HepG2 (cell line): ENCODE measurements at regions not wholly inside any gene's neighbourhood (a gene's known extent, or its start where the extent isn't known, plus 50 kb on each side); places are given as distances from the start of the nearest gene placed in this dataset.

Experiments used
- ATAC-seq: fragments of 200-7000 bp; cut with Tn5 transposase; 3 replicates; pipeline ENCODE4 v1.9.1; 2020; ENCODE audit warnings: mild to moderate bottlenecking, moderate library complexity
- BruUV-seq: library from RNA; stranded (reverse); fragments of 400-500 nt; replicated peaks from 2 replicates; lab custom pipeline; 2021; lab: Mats Ljungman, UMichigan
- CTCF ChIA-PET: fragments of 300-600 bp; formaldehyde crosslinking; extraction: SDS; loops from one replicate; lab custom pipeline; 2021; ENCODE audit warnings: low total read pairs, inconsistent platforms, low intra/inter-chr PET ratio; lab: Yijun Ruan, JAX
- POLR2A ChIA-PET: fragments of 350-600 bp; sonication (Branson Sonifier 250); formaldehyde crosslinking; loops from one replicate; lab custom pipeline; 2020; ENCODE audit warnings: antibody characterized with exemption, inconsistent platforms; lab: Yijun Ruan, JAX
- DNase-seq: peaks from one replicate; pipeline ENCODE4 v3.0.0-alpha.2; 2015; ENCODE audit warnings: low spot score
- FAIRE-seq: peaks from 3 replicates; lab custom pipeline; 2011; peaks lifted over from hg19 to GRCh38; lab: Jason Lieb, UNC
- H2AFZ ChIP-seq: one replicate; pipeline ENCODE4 v1.6.1; 2011; ENCODE audit warnings: low read length, inconsistent platforms
- H3K27ac ChIP-seq: fragments of 300-600 bp; 3 replicates; pipeline ENCODE4 v1.8.0; 2011; ENCODE audit warnings: mixed run types, mild to moderate bottlenecking, mixed read lengths, low read length, inconsistent platforms; ENCODE audit not compliant: insufficient read depth; ENCODE audit errors: extremely low read length
- H3K27me3 ChIP-seq, 2 experiments: fragments of 200-600 bp in 1 of 2; 2 replicates in 1 of 2; 3 replicates in 1 of 2; pipeline versions ENCODE4 v1.6.0 to v1.8.0; 2011; ENCODE audit warnings: low read length in 2 of 2, mild to moderate bottlenecking in 2 of 2, moderate library complexity in 2 of 2, inconsistent platforms in 1 of 2; ENCODE audit not compliant: insufficient read depth in 2 of 2, control insufficient read depth in 1 of 2
- H3K36me3 ChIP-seq, 2 experiments: fragments of 200-600 bp in 1 of 2; replicated peaks in 1 of 2; 2 replicates in 1 of 2; 3 replicates in 1 of 2; pipeline versions ENCODE4 v1.5.1 to v1.8.0; 2011; ENCODE audit warnings: low read length in 2 of 2, inconsistent platforms in 1 of 2; ENCODE audit not compliant: insufficient read depth in 2 of 2, control insufficient read depth in 1 of 2
- H3K4me1 ChIP-seq: 2 replicates; pipeline ENCODE4 v1.5.1; 2012; ENCODE audit warnings: low read length, inconsistent platforms; ENCODE audit not compliant: insufficient read depth
- H3K4me2 ChIP-seq: 2 replicates; pipeline ENCODE4 v1.6.0; 2011; ENCODE audit warnings: low read depth, low read length, inconsistent platforms
- H3K4me3 ChIP-seq, 3 experiments: fragments of 200-600 bp in 1 of 3; sonication (generic), shearing (Covaris generic) in 1 of 3; replicated peaks in 1 of 3; 2 replicates each; pipeline ENCODE4 v1.5.1; 2011 to 2016; ENCODE audit warnings: low read length in 3 of 3, inconsistent platforms in 2 of 3, low read depth in 2 of 3, mild to moderate bottlenecking in 2 of 3, control low read depth in 1 of 3, mixed read lengths in 1 of 3; ENCODE audit not compliant: insufficient read depth in 1 of 3
- H3K79me2 ChIP-seq: one replicate; pipeline ENCODE4 v1.6.1; 2011; ENCODE audit warnings: low read length, inconsistent platforms; ENCODE audit not compliant: insufficient read depth
- H3K9ac ChIP-seq: 2 replicates; pipeline ENCODE4 v1.6.0; 2011; ENCODE audit warnings: mild to moderate bottlenecking, low read depth, low read length, inconsistent platforms; ENCODE audit not compliant: insufficient read depth
- H3K9me3 ChIP-seq: 2 replicates; pipeline ENCODE4 v1.5.1; 2012; ENCODE audit warnings: mild to moderate bottlenecking, low read length
- H4K20me1 ChIP-seq: 2 replicates; pipeline ENCODE4 v1.6.0; 2011; ENCODE audit warnings: inconsistent platforms, mild to moderate bottlenecking, low read length, moderate library complexity; ENCODE audit not compliant: insufficient read depth
- FOXO1 ChIP-seq: sonication (generic); formaldehyde crosslinking; IDR thresholded peaks from 2 replicates; pipeline ENCODE4 v1.4.0; 2020; ENCODE audit warnings: missing genetic modification reagents
- KLF11 ChIP-seq: IDR thresholded peaks from 2 replicates; pipeline ENCODE4 v1.6.1; 2016; ENCODE audit warnings: missing compliant biosample characterization
- THAP11 ChIP-seq: IDR thresholded peaks from 2 replicates; pipeline ENCODE4 v1.6.1; 2016; ENCODE audit warnings: missing biosample characterization, missing genetic modification reagents
- ZMAT3 ChIP-seq: sonication (generic); formaldehyde crosslinking; conservative IDR thresholded peaks from 2 replicates; pipeline ENCODE4 v1.7.0; 2021; ENCODE audit warnings: missing genetic modification reagents
- ZNF10 ChIP-seq: sonication (generic); formaldehyde crosslinking; IDR thresholded peaks from 2 replicates; pipeline ENCODE4 v1.4.0; 2020; ENCODE audit warnings: mild to moderate bottlenecking, low read depth, missing genetic modification reagents, borderline replicate concordance
- ZNF326 ChIP-seq: sonication (generic); formaldehyde crosslinking; IDR thresholded peaks from 2 replicates; pipeline ENCODE4 v1.4.0; 2020; ENCODE audit warnings: missing genetic modification reagents, borderline replicate concordance
- ZNF460 ChIP-seq: sonication (generic); formaldehyde crosslinking; IDR thresholded peaks from 2 replicates; pipeline ENCODE4 v1.5.1; 2020; ENCODE audit warnings: missing genetic modification reagents, mild to moderate bottlenecking, borderline replicate concordance
- ZNF619 ChIP-seq: sonication (generic); formaldehyde crosslinking; IDR thresholded peaks from 2 replicates; pipeline ENCODE4 v1.4.0; 2020; ENCODE audit warnings: mild to moderate bottlenecking, missing genetic modification reagents
- ZSCAN25 ChIP-seq: sonication (generic); formaldehyde crosslinking; IDR thresholded peaks from 2 replicates; pipeline ENCODE4 v1.8.0; 2022; ENCODE audit warnings: mild to moderate bottlenecking, missing genetic modification reagents
- WGBS: methylation state at CpG from one replicate; pipeline ENCODE4 v1.1.6; 2017; ENCODE audit warnings: low lambda C conversion rate; 5-methylcytosine and 5-hydroxymethylcytosine counted together
- in situ Hi-C: cut with HindIII; loops from 2 replicates; pipeline ENCODE4 v1.10.0; 2017; ENCODE audit warnings: low pct_unique_long_range_greater_than_20kb; ENCODE audit not compliant: extremely low pct_ligation_motif_present
- intact Hi-C: fragments of 100-400 bp; cut with micrococcal nuclease; formaldehyde crosslinking; loops from one replicate; pipeline ENCODE4 v1.10.0; 2022; ENCODE audit not compliant: unreplicated experiment
- TF ChIP-seq, protein P1 (sequence below): sonication (generic); formaldehyde crosslinking; IDR thresholded peaks from 2 replicates; pipeline ENCODE4 v1.4.0; 2020; ENCODE audit warnings: missing genetic modification reagents
- TF ChIP-seq, protein P2 (sequence below): sonication (generic); formaldehyde crosslinking; IDR thresholded peaks from 2 replicates; pipeline ENCODE4 v1.5.0; 2020; ENCODE audit warnings: missing genetic modification reagents
- TF ChIP-seq, protein P3 (sequence below): IDR thresholded peaks from 2 replicates; pipeline ENCODE4 v1.4.0; 2020; ENCODE audit warnings: mild to moderate bottlenecking, missing genetic modification reagents
- TF ChIP-seq, protein P4 (sequence below): sonication (generic); formaldehyde crosslinking; IDR thresholded peaks from 2 replicates; pipeline ENCODE4 v1.5.0; 2020; ENCODE audit warnings: missing genetic modification reagents, mild to moderate bottlenecking, borderline replicate concordance

DNA sequence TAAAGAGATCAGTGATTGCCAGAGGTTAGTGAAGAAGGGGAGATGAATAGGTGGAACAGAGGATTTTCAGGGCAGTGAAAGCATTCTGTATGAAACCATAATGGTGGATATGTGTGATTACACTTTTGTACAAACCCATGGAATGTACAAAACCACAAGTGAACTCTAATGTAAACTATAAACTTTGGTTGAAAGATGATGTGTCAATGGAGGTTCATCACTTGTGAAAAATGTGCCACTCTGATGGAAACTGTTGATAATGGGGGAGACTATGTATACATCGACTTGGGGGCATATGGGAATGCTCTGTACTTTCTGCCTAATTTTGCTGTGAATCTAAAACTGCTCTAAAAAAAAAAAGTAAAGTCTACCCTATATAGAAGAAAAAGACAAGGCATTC lies 68.7 kb upstream of the ARHGEF3 start:
- H3K9me3 ChIP-seq: no peaks in the 10 kb centered on the region
- peak; percentile 13 for DNase-seq
- H3K79me2 ChIP-seq: no peaks in the 10 kb centered on the region
- no peaks in the 10 kb centered on the region for H3K36me3 ChIP-seq
- no peak overlapping the region for H3K27ac ChIP-seq
- intact Hi-C loops (no loop called here), in situ Hi-C loops (no loop called here)
- CTCF ChIA-PET: no interaction called here
- no TSS peak for BruUV-seq
- POLR2A ChIA-PET: no interaction called here
- H3K4me1 ChIP-seq: peaks cover 21% of the 10 kb centered on the region
- no peaks in the 10 kb centered on the region for H3K27me3 ChIP-seq
- no peak overlapping the region for H3K4me3 ChIP-seq
- H3K4me2 ChIP-seq: no peak overlapping the region
- H2AFZ ChIP-seq: no peak overlapping the region
- H4K20me1 ChIP-seq: no peaks in the 10 kb centered on the region
- H3K9ac ChIP-seq: no peak overlapping the region
- ATAC-seq: no peak
- FAIRE-seq: no peak
- 85% methylated on average over 1 of the region's 1 CpG for WGBS
- TF ChIP-seq FOXO1 (CRISPR knock-in tag): no peak
- TF ChIP-seq ZNF619: no peak
- TF ChIP-seq, protein P1, sequence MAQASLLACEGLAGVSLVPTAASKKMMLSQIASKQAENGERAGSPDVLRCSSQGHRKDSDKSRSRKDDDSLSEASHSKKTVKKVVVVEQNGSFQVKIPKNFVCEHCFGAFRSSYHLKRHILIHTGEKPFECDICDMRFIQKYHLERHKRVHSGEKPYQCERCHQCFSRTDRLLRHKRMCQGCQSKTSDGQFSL (CRISPR knock-in tag): no peak
- TF ChIP-seq, protein P2, sequence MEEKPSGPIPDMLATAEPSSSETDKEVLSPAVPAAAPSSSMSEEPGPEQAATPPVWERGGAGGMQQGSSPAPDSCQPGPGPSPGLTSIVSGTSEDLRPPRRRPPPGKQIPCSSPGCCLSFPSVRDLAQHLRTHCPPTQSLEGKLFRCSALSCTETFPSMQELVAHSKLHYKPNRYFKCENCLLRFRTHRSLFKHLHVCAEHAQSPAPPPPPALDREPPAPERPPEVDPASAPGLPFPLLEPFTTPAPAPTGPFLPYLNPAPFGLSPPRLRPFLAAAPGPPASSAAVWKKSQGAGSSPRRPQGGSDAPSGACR (CRISPR knock-in tag): no peak
- TF ChIP-seq, protein P3, sequence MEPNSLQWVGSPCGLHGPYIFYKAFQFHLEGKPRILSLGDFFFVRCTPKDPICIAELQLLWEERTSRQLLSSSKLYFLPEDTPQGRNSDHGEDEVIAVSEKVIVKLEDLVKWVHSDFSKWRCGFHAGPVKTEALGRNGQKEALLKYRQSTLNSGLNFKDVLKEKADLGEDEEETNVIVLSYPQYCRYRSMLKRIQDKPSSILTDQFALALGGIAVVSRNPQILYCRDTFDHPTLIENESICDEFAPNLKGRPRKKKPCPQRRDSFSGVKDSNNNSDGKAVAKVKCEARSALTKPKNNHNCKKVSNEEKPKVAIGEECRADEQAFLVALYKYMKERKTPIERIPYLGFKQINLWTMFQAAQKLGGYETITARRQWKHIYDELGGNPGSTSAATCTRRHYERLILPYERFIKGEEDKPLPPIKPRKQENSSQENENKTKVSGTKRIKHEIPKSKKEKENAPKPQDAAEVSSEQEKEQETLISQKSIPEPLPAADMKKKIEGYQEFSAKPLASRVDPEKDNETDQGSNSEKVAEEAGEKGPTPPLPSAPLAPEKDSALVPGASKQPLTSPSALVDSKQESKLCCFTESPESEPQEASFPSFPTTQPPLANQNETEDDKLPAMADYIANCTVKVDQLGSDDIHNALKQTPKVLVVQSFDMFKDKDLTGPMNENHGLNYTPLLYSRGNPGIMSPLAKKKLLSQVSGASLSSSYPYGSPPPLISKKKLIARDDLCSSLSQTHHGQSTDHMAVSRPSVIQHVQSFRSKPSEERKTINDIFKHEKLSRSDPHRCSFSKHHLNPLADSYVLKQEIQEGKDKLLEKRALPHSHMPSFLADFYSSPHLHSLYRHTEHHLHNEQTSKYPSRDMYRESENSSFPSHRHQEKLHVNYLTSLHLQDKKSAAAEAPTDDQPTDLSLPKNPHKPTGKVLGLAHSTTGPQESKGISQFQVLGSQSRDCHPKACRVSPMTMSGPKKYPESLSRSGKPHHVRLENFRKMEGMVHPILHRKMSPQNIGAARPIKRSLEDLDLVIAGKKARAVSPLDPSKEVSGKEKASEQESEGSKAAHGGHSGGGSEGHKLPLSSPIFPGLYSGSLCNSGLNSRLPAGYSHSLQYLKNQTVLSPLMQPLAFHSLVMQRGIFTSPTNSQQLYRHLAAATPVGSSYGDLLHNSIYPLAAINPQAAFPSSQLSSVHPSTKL (CRISPR knock-in tag): no peak
- TF ChIP-seq, protein P4, sequence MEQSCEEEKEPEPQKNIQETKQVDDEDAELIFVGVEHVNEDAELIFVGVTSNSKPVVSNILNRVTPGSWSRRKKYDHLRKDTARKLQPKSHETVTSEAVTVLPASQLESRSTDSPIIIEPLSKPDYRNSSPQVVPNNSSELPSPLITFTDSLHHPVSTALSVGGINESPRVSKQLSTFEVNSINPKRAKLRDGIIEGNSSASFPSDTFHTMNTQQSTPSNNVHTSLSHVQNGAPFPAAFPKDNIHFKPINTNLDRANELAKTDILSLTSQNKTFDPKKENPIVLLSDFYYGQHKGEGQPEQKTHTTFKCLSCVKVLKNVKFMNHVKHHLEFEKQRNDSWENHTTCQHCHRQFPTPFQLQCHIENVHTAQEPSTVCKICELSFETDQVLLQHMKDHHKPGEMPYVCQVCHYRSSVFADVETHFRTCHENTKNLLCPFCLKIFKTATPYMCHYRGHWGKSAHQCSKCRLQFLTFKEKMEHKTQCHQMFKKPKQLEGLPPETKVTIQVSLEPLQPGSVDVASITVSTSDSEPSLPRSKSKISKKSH: no peak
- TF ChIP-seq ZSCAN25 (CRISPR knock-in tag): no peak
- TF ChIP-seq THAP11 (CRISPR knock-in tag): no peak
- TF ChIP-seq ZNF326 (CRISPR knock-in tag): no peak
- no peak for TF ChIP-seq ZNF460 (CRISPR knock-in tag)
- TF ChIP-seq ZMAT3 (CRISPR knock-in tag): no peak
- no peak for TF ChIP-seq KLF11 (CRISPR knock-in tag)
- no peak for TF ChIP-seq ZNF10 (CRISPR knock-in tag)
- TF ChIP-seq, all 625 proteins: peak for 0
